Suprapubic skin (tissue), 3 donors: ENCODE measurements at regions not wholly inside any gene's neighbourhood (a gene's known extent, or its start where the extent isn't known, plus 50 kb on each side); places are given as distances from the start of the nearest gene placed in this dataset.

Source experiments
- POLR2A ChIP-seq, 2 donors: fragments of 450-650 bp; IDR thresholded peaks; one replicate each; pipeline ENCODE4 v1.6.1; 2017; ENCODE audit warnings: antibody characterized with exemption in 2 of 2, mild to moderate bottlenecking in 2 of 2, moderate library complexity in 2 of 2
- TF ChIP-seq, protein P1 (sequence below), 2 donors: fragments of 200-600 bp in 1 of 2; fragments of 450-650 bp in 1 of 2; sonication (generic) in 1 of 2; IDR thresholded peaks; one replicate each; pipeline ENCODE4 v1.5.1; 2016 to 2019; ENCODE audit warnings: antibody characterized with exemption in 2 of 2, mild to moderate bottlenecking in 1 of 2, moderate library complexity in 1 of 2

DNA sequence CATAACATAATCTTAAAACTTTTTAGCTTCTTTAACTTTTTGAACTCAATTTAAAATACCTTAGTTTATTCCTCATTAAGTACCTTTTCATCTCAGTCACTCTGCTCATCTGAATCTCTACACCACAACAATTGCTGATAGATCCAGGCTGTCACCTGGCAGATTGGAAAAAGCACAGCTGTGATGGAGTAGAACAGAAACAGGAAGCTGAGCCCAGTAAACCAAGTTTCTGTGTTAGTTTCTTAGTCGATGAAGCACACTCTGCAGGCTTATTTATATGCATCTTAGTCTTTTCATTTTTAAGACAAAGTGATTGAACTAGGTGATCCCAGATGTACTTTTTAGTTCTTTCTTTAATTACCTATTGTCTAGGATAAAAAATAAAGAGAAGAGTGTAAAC, 1398.0 kb upstream of the ALCAM start:
- no peak for TF ChIP-seq POLR2A (IDR thresholded peaks at IDR 0.05)
- TF ChIP-seq, protein P1, sequence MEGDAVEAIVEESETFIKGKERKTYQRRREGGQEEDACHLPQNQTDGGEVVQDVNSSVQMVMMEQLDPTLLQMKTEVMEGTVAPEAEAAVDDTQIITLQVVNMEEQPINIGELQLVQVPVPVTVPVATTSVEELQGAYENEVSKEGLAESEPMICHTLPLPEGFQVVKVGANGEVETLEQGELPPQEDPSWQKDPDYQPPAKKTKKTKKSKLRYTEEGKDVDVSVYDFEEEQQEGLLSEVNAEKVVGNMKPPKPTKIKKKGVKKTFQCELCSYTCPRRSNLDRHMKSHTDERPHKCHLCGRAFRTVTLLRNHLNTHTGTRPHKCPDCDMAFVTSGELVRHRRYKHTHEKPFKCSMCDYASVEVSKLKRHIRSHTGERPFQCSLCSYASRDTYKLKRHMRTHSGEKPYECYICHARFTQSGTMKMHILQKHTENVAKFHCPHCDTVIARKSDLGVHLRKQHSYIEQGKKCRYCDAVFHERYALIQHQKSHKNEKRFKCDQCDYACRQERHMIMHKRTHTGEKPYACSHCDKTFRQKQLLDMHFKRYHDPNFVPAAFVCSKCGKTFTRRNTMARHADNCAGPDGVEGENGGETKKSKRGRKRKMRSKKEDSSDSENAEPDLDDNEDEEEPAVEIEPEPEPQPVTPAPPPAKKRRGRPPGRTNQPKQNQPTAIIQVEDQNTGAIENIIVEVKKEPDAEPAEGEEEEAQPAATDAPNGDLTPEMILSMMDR (IDR thresholded peaks at IDR 0.05): no peak
